ENCODE measurements at regions not wholly inside any gene's neighbourhood (a gene's known extent, or its start where the extent isn't known, plus 50 kb on each side); places are given as distances from the start of the nearest gene placed in this dataset.

- H3K79me2 ChIP-seq (replicated peaks; ENCODE audit: insufficient read depth) = no peaks in the 10 kb centered on the region
- no peak overlapping the region for H3K4me3 Mint-ChIP-seq
- ATAC-seq (no peak), DNase-seq (ENCODE audit: low spot score) (no peak)
- peaks cover 3% of the 10 kb centered on the region for H3K27me3 Mint-ChIP-seq (ENCODE audit: insufficient read depth, low read depth, poor library complexity)
- H3K36me3 Mint-ChIP-seq (ENCODE audit: low read depth) = no peaks in the 10 kb centered on the region
- peaks cover 14% of the 10 kb centered on the region; the same call in 2 of the 3 replicates for H3K9me3 Mint-ChIP-seq
- no peaks in the 10 kb centered on the region for H3K4me1 ChIP-seq (ENCODE audit: insufficient read depth)
- H4K20me1 ChIP-seq (replicated peaks; ENCODE audit: insufficient read depth) = no peaks in the 10 kb centered on the region
- H3F3A ChIP-seq (replicated peaks; ENCODE audit: low read depth) = no peaks in the 10 kb centered on the region
- H3K4me2 ChIP-seq = no peak overlapping the region
- no peak for TF ChIP-seq JUNB (IDR thresholded peaks at IDR 0.05; ENCODE audit: unreplicated experiment)
- no peak for TF ChIP-seq ZNF331 (CRISPR knock-in tag; IDR thresholded peaks at IDR 0.05; ENCODE audit: low read depth)
- TF ChIP-seq POLR2AphosphoS5 (IDR thresholded peaks at IDR 0.05; ENCODE audit: low read depth) = no peak
- no peak for TF ChIP-seq STAT1 (IDR thresholded peaks at IDR 0.05; ENCODE audit: unreplicated experiment)
- no peak for TF ChIP-seq REST (IDR thresholded peaks at IDR 0.05; ENCODE audit: unreplicated experiment)
- TF ChIP-seq ZNF462 (CRISPR knock-in tag; IDR thresholded peaks at IDR 0.05) = no peak
- no peak for TF ChIP-seq CREB1 (CRISPR knock-in tag; IDR thresholded peaks at IDR 0.05; ENCODE audit: low read depth)
- no peak for TF ChIP-seq ZNF114 (CRISPR knock-in tag; IDR thresholded peaks at IDR 0.05)
- TF ChIP-seq ETS1 (IDR thresholded peaks at IDR 0.05) = no peak
- no peak for TF ChIP-seq CTCF (conservative IDR thresholded peaks at IDR 0.05; ENCODE audit: low read depth in 2 of 2)
- H3K9me2 ChIP-seq (ENCODE audit: insufficient read depth) = peaks cover 3% of the 10 kb centered on the region; the same call in 1 of the 2 replicates
- no peaks in the 10 kb centered on the region for H3K36me3 ChIP-seq (ENCODE audit: insufficient read depth)
- H3K27ac ChIP-seq (ENCODE audit: low read depth) = no peak overlapping the region
- H3K4me1 Mint-ChIP-seq = peaks cover 7% of the 10 kb centered on the region
- H3K4me3 ChIP-seq = no peak overlapping the region
- no peak overlapping the region for H3K27ac Mint-ChIP-seq
- H3K27me3 ChIP-seq (ENCODE audit: insufficient read depth) = no peaks in the 10 kb centered on the region
- H2AFZ ChIP-seq = peak overlapping the region; percentile 54
Measured at GRCh38 chr9:108683245-108683644, 172.5 kb downstream of the ACTL7B start.

Data from GM23338 (cell line).